Trophoblast cell (in vitro differentiated cells and primary cell): ENCODE measurements at regions not wholly inside any gene's neighbourhood (a gene's known extent, or its start where the extent isn't known, plus 50 kb on each side); places are given as distances from the start of the nearest gene placed in this dataset.
"Not testable (repeated sequence)": the region's sequence is repeated elsewhere in the genome, so short reads cannot be mapped to it uniquely, and the experiment has no call there.

Experiments
- DNase-seq, 2 donors: peaks; one replicate each; pipeline ENCODE4 v3.0.0-alpha.2; 2016
- H2AFZ ChIP-seq: 2 replicates; pipeline ENCODE4 v1.6.1; 2013; ENCODE audit warnings: low read length, moderate library complexity, mild to moderate bottlenecking; ENCODE audit not compliant: insufficient read depth, poor library complexity
- H2AK5ac ChIP-seq: 2 replicates; pipeline ENCODE4 v1.6.1; 2013; ENCODE audit warnings: mild to moderate bottlenecking, low read length
- H2BK120ac ChIP-seq: 2 replicates; pipeline ENCODE4 v1.6.1; 2013; ENCODE audit warnings: low read length, mild to moderate bottlenecking, moderate library complexity; ENCODE audit not compliant: insufficient read depth, poor library complexity
- H2BK12ac ChIP-seq: 2 replicates; pipeline ENCODE4 v1.6.1; 2013; ENCODE audit warnings: mild to moderate bottlenecking, low read length, moderate library complexity
- H2BK5ac ChIP-seq: 2 replicates; pipeline ENCODE4 v1.6.1; 2013; ENCODE audit warnings: low read length, low read depth, moderate library complexity, mild to moderate bottlenecking; ENCODE audit not compliant: poor library complexity
- H3K14ac ChIP-seq: 2 replicates; pipeline ENCODE4 v1.6.1; 2013; ENCODE audit warnings: mild to moderate bottlenecking, low read length
- H3K18ac ChIP-seq: 2 replicates; pipeline ENCODE4 v1.6.1; 2013; ENCODE audit warnings: mild to moderate bottlenecking, low read length
- H3K23ac ChIP-seq: 2 replicates; pipeline ENCODE4 v1.6.1; 2013; ENCODE audit warnings: low read length
- H3K27ac ChIP-seq: 2 replicates; pipeline ENCODE4 v1.5.1; 2013; ENCODE audit warnings: low read depth, mild to moderate bottlenecking, inconsistent platforms, low read length, moderate library complexity
- H3K27me3 ChIP-seq: 2 replicates; pipeline ENCODE4 v1.6.1; 2013; ENCODE audit warnings: inconsistent platforms, mild to moderate bottlenecking, low read length, moderate library complexity; ENCODE audit not compliant: insufficient read depth
- H3K36me3 ChIP-seq, 2 experiments: 1 replicate in 1 of 2; 2 replicates in 1 of 2; pipeline ENCODE4 v1.6.1; 2013; ENCODE audit warnings: low read length in 2 of 2, mild to moderate bottlenecking in 2 of 2, moderate library complexity in 1 of 2; ENCODE audit not compliant: insufficient read depth in 2 of 2, control insufficient read depth in 1 of 2
- H3K4ac ChIP-seq: 2 replicates; pipeline ENCODE4 v1.6.1; 2013; ENCODE audit warnings: low read depth, mild to moderate bottlenecking, low read length, moderate library complexity
- H3K4me1 ChIP-seq, 2 experiments: 1 replicate in 1 of 2; 2 replicates in 1 of 2; pipeline ENCODE4 v1.6.1; 2013; ENCODE audit warnings: low read length in 2 of 2, mild to moderate bottlenecking in 2 of 2, moderate library complexity in 1 of 2; ENCODE audit not compliant: insufficient read depth in 2 of 2, control insufficient read depth in 1 of 2
- H3K4me2 ChIP-seq: 2 replicates; pipeline ENCODE4 v1.6.1; 2013; ENCODE audit warnings: inconsistent platforms, mild to moderate bottlenecking, low read length, moderate library complexity
- H3K4me3 ChIP-seq: 2 replicates; pipeline ENCODE4 v1.5.1; 2013; ENCODE audit warnings: mild to moderate bottlenecking, low read depth, low read length, inconsistent platforms
- H3K79me1 ChIP-seq: one replicate; pipeline ENCODE4 v1.6.1; 2013; ENCODE audit warnings: low read length
- H3K79me2 ChIP-seq: 2 replicates; pipeline ENCODE4 v1.6.1; 2013; ENCODE audit warnings: low read length, mild to moderate bottlenecking; ENCODE audit not compliant: control insufficient read depth, insufficient read depth, poor library complexity
- H3K9ac ChIP-seq: 2 replicates; pipeline ENCODE4 v1.6.1; 2013; ENCODE audit warnings: mild to moderate bottlenecking, low read length
- H3K9me3 ChIP-seq: 2 replicates; pipeline ENCODE4 v1.6.1; 2013; ENCODE audit warnings: low read depth, mild to moderate bottlenecking, control low read depth, inconsistent platforms, low read length; ENCODE audit not compliant: insufficient read depth
- H4K12ac ChIP-seq: 2 replicates; pipeline ENCODE4 v1.6.1; 2013; ENCODE audit warnings: low read depth, mild to moderate bottlenecking, low read length, moderate library complexity
- H4K8ac ChIP-seq: 2 replicates; pipeline ENCODE4 v1.6.1; 2013; ENCODE audit warnings: low read depth, mild to moderate bottlenecking, low read length, moderate library complexity
- H4K91ac ChIP-seq: one replicate; pipeline ENCODE4 v1.6.1; 2013; ENCODE audit warnings: low read depth, mild to moderate bottlenecking, low read length, moderate library complexity
- WGBS: extraction: QIAGEN DNeasy Blood & Tissue Kit; methylation state at CpG from one replicate; pipeline ENCODE4 v1.1.7; 2013; ENCODE audit warnings: missing lambda C conversion rate; ENCODE audit not compliant: insufficient read length, insufficient coverage; ENCODE audit errors: extremely low coverage; 5-methylcytosine and 5-hydroxymethylcytosine counted together

DNA sequence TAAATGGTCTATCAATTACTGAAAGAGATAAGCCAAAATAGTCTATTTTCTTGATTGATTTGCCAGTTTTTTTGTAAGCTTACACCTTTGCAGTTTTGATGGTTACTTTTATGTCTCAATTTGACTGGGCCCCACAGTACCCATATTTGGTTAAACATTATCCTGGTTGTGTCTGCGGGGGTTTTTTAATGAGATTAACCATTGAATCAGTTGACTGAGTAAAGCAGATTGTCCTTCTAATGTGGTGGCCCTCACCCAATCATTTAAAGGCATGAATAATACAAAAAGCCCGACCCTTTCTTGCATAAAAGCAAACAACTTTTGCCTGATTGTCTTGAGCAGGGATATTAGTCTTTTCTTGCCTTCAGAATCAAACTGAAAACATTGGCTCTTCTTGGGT lies 650.0 kb upstream of the RGS18 start:
- no peak overlapping the region for H4K8ac ChIP-seq
- H3K9ac ChIP-seq: no peak overlapping the region
- no peak overlapping the region for H3K4ac ChIP-seq
- H4K12ac ChIP-seq: no peak overlapping the region
- no peaks in the 10 kb centered on the region for H3K79me1 ChIP-seq
- H3K18ac ChIP-seq: no peak overlapping the region
- no peak overlapping the region for H3K27ac ChIP-seq
- no peak overlapping the region for H2BK12ac ChIP-seq
- no peak overlapping the region for H2AK5ac ChIP-seq
- H3K79me2 ChIP-seq: no peaks in the 10 kb centered on the region
- H3K23ac ChIP-seq: no peak overlapping the region
- H3K14ac ChIP-seq: no peak overlapping the region
- no peak overlapping the region for H3K4me3 ChIP-seq
- WGBS: no CpG with 5 or more reads among the region's 2 CpGs
- no peak overlapping the region for H4K91ac ChIP-seq
- no peak overlapping the region for H3K4me2 ChIP-seq
- DNase-seq: no peak
- H3K4me1 ChIP-seq: no peaks in the 10 kb centered on the region
- no peak overlapping the region for H2BK5ac ChIP-seq
- H3K36me3 ChIP-seq: no peaks in the 10 kb centered on the region
- no peak overlapping the region for H2BK120ac ChIP-seq
- H3K27me3 ChIP-seq: no peaks in the 10 kb centered on the region
- H2AFZ ChIP-seq: no peak overlapping the region
- no peaks in the 10 kb centered on the region for H3K9me3 ChIP-seq

- H3K14ac ChIP-seq, H3K18ac ChIP-seq, H3K79me1 ChIP-seq, H2BK5ac ChIP-seq, H3K36me3 ChIP-seq, H3K27ac ChIP-seq, H3K27me3 ChIP-seq, H2AFZ ChIP-seq, H3K4me2 ChIP-seq, H3K4me1 ChIP-seq, H3K4me3 ChIP-seq, H4K8ac ChIP-seq, H4K12ac ChIP-seq, H3K4ac ChIP-seq, DNase-seq, H3K9ac ChIP-seq, H2AK5ac ChIP-seq, H3K9me3 ChIP-seq, H2BK12ac ChIP-seq, H4K91ac ChIP-seq, H3K79me2 ChIP-seq, H3K23ac ChIP-seq, H2BK120ac ChIP-seq: not testable (repeated sequence)
- no CpG with 5 or more reads among the region's 3 CpGs for WGBS
These were observed 646.8 kb upstream of the RGS18 start for GRCh38 chr1:191511480-191511879.

GRCh38 chr1:191517826-191518225 lies 640.4 kb upstream of the RGS18 start:
- Histone ChIP-seq H2BK120ac (no peak overlapping the region), H3K4me3 (no peak overlapping the region), H3K9ac (no peak overlapping the region), H3K23ac (no peak overlapping the region), H4K8ac (no peak overlapping the region), H2BK12ac (no peak overlapping the region), H2AFZ (no peak overlapping the region), H3K27ac (no peak overlapping the region), H3K18ac (no peak overlapping the region), H3K9me3 (no peaks in the 10 kb centered on the region), H2AK5ac (no peak overlapping the region), H3K27me3 (no peaks in the 10 kb centered on the region), H4K91ac (no peak overlapping the region), H2BK5ac (no peak overlapping the region), H3K79me1 (no peaks in the 10 kb centered on the region), H3K4me1 (no peaks in the 10 kb centered on the region), H3K36me3 (no peaks in the 10 kb centered on the region), H3K14ac (no peak overlapping the region), H3K79me2 (no peaks in the 10 kb centered on the region), H3K4ac (no peak overlapping the region), H3K4me2 (no peak overlapping the region), H4K12ac (no peak overlapping the region)
- DNase-seq: no peak

GRCh38 chr1:191519519-191519918 lies 638.7 kb upstream of the RGS18 start:
- H4K8ac ChIP-seq: no peak overlapping the region
- H3K9me3 ChIP-seq: no peaks in the 10 kb centered on the region
- no peaks in the 10 kb centered on the region for H3K36me3 ChIP-seq

DNA sequence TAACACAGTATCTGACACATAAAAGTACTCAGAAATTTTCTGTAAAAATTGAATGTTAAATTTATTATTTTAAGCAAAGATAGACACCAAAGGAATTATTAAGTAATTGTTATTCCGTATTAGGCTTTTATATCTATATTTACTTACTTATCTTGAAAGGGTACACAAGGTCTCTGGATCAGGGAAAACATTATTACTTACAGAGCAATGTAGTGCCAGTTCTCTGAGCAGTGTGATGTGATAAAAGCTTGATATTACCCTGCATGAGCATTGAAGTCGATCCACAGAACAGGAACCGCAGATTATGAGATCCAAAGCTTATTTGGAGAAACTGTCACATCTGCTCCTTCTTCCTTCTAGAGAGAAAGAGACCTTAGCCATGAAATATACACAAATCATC lies 637.9 kb upstream of the RGS18 start:
- no CpG with 5 or more reads among the region's 3 CpGs for WGBS

More at GRCh38 chr1:191519519-191519918, 638.7 kb upstream of the RGS18 start:
- Histone ChIP-seq H3K27ac (no peak overlapping the region), H4K12ac (no peak overlapping the region), H3K18ac (no peak overlapping the region), H3K79me2 (no peaks in the 10 kb centered on the region), H3K4me2 (no peak overlapping the region), H2BK5ac (no peak overlapping the region), H4K91ac (no peak overlapping the region), H3K79me1 (no peaks in the 10 kb centered on the region), H2AK5ac (no peak overlapping the region), H3K9ac (no peak overlapping the region), H3K4me1 (no peaks in the 10 kb centered on the region), H2AFZ (no peak overlapping the region), H2BK12ac (no peak overlapping the region), H3K4me3 (no peak overlapping the region), H3K23ac (no peak overlapping the region), H3K27me3 (no peaks in the 10 kb centered on the region), H2BK120ac (no peak overlapping the region), H3K14ac (no peak overlapping the region), H3K4ac (no peak overlapping the region)
- no peak for DNase-seq

More for the DNA sequence above, 637.9 kb upstream of the RGS18 start:
- Histone ChIP-seq H3K9me3 (no peaks in the 10 kb centered on the region), H3K9ac (no peak overlapping the region), H3K79me2 (no peaks in the 10 kb centered on the region), H3K4ac (no peak overlapping the region), H3K4me3 (no peak overlapping the region), H3K18ac (no peak overlapping the region), H3K4me1 (no peaks in the 10 kb centered on the region), H2BK120ac (no peak overlapping the region), H3K79me1 (no peaks in the 10 kb centered on the region), H4K8ac (no peak overlapping the region), H2BK5ac (no peak overlapping the region), H2AK5ac (no peak overlapping the region), H3K4me2 (no peak overlapping the region), H3K36me3 (no peaks in the 10 kb centered on the region), H4K91ac (no peak overlapping the region), H3K27me3 (no peaks in the 10 kb centered on the region), H4K12ac (no peak overlapping the region), H2BK12ac (no peak overlapping the region), H2AFZ (no peak overlapping the region), H3K27ac (no peak overlapping the region), H3K14ac (no peak overlapping the region), H3K23ac (no peak overlapping the region)
- no peak for DNase-seq
